ENCODE measurements at regions not wholly inside any gene's neighbourhood (a gene's known extent, or its start where the extent isn't known, plus 50 kb on each side); places are given as distances from the start of the nearest gene placed in this dataset.

DNA sequence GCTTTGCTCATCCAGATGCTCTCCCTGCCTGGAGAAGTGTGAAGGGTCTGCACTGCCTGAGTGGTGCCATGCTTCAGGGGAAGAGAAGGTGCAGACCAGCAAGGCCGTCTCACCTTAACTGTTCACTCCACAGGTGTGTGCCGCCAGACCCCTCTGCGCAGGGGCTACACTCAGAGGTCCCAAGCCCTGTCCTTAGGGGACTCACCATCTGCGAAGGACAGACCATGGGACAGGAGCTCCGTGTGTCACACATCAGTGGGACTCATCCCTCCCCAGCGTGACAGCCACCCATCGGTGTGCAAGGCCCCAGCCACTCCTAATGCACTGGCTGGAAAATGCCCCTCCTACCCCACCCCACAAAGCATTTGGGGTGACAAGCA lies 142.9 kb downstream of the OLFM1 start:
- no peak for DNase-seq (ENCODE audit: low read depth in 4 of 4, low spot score in 3 of 4)

DNA sequence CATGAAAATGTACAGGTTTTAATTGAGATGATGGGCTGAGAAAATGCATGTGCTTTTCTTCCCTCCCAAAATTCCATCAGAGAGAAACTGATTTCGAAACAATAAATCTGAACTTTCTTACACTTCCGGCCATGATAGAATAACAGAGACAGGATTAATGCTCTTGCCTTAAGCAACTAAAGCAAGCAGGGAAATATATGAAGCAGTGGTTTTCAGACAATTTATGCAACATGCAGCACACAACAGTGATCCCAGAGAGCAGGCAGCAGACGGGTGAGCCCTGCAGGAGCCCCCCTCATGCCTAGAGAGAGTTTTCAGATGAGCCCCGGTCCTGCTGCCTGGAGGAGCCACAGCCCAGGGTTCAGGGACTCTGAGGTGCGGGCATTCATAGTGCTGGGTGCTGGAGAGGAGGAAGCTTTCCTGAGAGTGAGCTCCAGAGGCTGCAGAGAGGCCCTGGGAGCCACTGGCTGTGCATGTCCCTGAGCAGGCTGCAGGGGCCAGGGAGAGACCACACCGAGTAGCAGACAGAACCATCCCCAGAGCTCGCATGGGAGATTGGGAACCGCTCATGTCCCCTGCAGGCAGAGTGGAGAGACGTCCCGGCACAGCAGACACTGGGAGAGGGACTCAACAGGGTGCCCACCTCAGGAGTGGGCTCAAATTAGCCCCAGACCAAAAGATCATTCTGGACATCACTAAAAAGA lies 143.5 kb downstream of the OLFM1 start:
- no peak for DNase-seq (ENCODE audit: low read depth in 4 of 4, low spot score in 3 of 4)

DNA sequence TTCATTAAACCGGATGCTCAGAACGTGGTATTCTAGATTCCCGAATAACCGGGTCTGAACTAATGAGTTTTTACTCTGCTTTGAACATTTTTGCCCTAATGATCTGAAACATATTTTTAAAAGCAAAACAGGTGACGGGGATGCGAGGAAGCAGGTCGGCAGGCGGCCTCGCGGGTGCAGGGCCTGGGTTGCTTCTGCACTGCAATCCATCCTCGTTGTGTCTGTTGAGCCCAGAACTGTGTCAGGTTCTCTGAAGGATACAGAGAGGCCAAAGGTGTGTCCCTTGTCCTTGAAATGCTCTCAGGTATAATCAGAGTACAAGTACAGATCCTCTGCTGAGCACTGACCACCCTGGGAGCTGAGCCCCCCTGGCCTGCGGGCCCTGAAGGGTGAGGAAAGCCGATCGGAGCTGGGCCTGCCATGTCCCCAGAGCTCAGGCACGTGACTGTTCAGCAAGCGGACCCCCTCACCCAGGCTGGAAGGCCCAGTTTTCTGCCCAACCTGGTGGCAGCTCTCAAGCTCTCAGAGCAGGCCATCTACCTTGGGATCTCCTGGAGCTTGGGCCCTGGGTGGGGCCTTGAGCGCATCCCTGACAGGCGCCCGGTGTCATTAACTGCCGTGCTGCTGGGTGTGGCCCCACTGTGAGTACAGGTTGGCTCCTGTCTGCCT lies 151.8 kb downstream of the OLFM1 start:
- DNase-seq (ENCODE audit: low read depth in 4 of 4, low spot score in 3 of 4): no peak

DNA sequence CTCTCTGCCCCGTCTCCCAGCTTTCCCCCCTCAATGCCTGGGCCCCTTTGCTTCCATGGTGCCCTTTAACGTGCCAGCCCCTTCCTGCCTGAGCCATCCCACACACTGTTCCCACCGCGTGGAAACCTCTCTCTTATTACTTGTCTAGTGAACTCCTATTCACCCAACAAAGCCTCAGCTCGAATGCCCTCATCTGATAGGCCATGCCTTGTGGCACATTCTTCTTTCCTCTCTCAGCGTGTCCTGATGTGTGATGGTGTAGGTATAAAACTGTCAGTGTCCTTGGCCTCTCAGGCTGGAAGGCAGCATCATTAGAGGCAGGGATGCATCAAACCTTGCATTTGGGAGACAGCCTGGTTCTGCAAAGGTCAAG lies 152.3 kb downstream of the OLFM1 start:
- DNase-seq (ENCODE audit: low read depth in 4 of 4, low spot score in 3 of 4): no peak

DNA sequence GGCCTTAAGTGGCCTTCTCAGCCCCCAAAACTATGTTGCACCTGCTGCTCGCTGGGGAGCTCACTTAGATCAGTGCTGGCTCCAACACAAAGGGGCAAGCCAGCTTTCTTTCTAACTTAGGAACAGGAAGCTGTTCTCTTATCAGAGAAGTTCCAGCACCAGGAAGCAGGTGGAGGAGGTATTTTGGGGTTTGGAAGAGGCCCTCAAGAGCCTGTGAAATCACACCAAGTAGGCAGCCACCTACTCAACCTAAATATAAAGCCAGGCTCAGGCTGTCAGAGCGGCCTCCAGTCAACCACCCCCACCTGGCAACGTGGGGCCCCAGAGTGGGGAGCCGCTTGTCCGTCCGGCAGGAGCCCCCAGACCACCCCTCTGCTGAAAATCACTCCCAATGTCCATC lies 152.8 kb downstream of the OLFM1 start:
- no peak for DNase-seq (ENCODE audit: low read depth in 4 of 4, low spot score in 3 of 4)

DNA sequence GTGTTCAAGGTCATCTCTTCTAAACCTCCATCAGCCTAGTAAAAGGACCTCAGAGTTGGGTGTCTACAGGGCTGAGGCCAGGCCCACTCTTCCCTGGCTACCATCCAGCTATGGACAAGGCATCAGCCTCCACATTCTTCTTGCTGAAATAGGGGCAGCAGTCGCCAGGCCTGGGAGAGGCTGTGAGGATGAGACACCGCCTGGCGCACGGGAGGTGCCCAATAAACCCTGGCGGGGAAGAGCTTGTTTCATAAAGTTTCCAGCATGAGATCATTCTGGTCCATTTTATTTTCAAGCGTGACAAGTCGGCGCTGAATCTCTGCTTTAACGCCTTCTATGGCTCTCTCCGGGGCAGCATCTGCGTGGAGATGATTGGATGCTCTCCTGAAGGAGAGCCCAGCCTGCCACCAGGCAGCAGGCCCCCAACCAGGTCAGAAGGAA lies 153.4 kb downstream of the OLFM1 start:
- no peak for DNase-seq (ENCODE audit: low read depth in 4 of 4, low spot score in 3 of 4)

DNA sequence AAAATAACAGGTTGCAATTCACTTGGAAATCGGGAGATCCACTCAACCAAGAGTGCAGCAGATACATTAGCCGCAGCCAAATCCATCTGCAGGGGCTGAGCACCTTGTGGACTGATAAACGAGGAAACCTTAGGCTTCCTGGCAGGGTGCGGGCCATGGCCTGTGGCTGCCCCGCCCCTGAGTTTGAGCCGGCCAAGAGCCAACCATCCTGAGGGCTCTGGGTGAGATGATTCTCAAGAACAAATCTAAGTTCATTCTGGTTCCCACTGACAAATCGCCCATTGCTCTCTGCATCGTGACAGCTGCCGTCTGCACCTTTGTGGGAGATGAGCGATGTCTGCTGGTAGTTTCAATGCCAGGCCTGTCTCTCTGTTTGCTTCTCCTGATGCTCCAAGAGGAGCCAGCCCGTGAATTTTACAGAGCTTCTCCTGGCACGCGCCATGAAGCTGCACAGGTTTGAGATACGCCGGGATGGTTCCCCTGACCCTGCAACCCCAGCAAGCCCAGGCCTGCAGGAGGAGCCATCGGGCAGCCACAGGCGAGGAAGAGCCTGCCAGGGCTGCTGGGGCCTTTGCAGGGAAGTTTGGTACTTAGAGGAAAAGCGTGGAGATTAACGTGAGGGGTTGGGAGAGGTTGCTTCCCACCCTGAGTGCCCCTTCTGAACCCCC lies 154.0 kb downstream of the OLFM1 start:
- no peak for DNase-seq (ENCODE audit: low read depth in 4 of 4, low spot score in 3 of 4)

DNA sequence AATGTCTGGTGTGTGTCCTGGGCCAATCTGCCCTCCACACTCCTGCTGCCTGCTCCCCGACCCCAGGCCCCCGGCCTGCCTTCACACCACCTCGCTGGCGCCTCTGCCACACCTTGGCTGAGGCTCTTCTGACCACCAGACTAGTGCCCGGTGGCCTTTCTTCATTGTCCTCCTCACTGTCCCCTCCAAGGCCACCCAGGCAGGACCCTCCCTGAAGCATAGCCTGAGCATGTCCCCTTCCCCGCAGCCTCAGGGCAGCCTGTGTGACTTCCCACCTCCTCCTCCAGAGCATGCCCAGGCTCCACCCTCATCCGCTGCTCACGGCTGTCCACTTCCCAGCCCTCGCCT lies 154.6 kb downstream of the OLFM1 start:
- DNase-seq (ENCODE audit: low read depth in 4 of 4, low spot score in 3 of 4): no peak

DNA sequence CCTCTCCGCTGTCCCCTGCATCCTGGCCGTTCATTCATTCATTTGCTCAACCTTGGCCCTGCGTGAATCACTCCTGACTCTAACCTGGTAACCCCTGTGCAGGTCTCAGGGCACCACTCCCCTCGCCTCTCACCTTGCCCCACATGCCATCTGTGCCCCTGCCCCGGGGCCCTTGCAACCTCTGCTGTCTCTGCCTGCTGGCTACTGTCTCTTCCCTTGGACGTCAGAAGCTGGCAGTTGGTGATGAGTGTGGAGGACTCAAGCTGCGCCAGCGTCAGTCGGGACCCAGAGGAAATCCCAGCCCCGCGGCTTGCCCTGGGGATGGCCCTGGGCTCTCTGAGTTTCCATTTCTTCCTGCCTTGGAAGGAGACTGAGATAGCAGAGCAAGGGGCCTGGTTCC lies 154.9 kb downstream of the OLFM1 start:
- DNase-seq (ENCODE audit: low read depth in 4 of 4, low spot score in 3 of 4): no peak

DNA sequence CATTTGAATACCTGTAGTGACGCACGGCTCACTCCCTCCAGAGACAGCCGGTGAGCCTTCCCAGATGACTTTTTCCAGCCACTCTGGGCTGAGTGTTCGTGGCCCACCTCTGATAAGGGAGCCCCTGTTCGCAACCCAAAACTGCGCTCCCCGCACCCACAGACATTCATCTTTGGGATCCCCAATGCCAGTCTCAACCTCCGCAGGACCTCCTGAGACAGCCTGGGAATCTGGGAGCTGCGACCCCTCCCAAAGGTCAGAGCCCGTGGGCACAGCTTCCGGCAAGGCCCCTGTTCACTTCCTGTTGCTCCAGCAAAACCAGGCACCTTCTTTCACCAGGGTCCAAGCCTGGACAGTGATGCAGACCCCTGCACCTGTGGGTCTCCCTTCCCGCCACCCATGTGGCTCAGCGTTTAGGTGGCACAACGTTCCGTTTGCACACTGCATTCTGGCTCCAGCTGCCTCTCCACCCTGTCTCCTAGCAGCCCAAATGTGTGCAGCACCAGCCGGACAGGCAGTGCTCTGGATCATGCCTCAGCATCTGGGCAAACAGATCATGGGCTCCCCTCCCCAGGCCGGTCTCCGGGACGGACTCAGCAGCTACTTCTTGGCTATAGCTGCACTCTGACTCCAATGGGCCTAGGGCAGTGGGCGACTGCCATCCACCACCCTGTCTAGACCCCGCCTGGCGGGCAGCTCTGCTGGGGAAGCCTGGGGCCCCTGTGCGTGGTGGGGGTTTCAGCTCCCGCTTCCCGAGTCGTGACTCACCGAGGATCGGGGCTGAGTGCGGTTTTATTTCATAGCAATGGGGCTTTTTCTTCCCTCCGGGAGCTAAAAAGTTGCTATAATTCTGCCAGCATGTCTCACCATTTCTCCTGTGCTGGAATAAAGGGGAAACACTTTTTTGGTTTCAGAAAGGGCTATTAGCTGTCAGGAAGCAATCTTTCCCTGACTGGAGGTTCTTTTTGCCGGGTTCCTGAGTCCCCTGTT lies 156.0 kb downstream of the OLFM1 start:
- no peak for DNase-seq (ENCODE audit: low read depth in 4 of 4, low spot score in 3 of 4)

DNA sequence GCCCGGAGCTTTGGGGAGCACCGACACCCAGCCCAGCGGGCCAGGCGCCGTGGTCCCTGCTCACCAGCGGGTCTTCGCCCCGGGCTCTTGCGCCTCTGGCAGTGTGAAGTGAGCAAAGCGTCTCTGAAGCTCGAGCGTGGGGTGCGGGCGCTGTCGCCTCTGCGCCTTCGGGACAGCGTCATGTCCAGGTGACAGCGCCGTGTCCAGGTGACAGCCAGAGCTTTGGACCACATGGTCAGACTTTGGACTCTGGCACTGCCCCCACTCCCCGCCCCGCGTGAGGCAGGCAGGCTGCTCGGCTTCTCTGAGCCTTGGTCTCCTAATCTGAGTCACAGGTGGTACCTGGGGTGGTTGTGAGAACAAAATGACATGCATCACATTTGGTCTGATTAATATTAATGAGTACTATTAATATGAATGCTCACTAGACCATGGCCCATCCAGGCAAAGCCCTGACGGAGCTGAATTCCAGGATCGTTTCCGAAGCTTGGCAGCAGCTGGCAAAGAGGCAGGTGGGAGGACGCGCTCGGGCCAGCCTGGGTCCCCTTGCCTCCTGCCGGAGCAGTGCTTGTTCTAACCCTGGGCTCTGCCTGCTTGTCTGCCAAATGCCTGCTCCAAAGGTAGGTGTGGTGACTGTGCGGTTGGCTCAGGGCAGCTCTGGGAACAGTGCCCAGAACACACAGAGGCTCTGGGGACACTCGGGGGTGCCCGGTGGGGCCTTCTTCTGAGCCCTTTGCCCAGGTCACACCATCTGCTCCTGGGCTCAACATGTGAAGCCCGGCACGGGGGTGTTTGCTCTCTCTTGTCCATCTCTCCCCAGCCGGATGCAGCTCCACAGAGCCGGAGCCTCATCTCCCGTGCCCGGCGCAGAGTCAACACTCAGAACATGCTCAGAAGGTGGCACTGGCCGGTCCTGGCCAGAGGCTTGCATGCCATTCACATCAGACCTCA lies 157.1 kb downstream of the OLFM1 start:
- no peak for DNase-seq (ENCODE audit: low read depth in 4 of 4, low spot score in 3 of 4)

DNA sequence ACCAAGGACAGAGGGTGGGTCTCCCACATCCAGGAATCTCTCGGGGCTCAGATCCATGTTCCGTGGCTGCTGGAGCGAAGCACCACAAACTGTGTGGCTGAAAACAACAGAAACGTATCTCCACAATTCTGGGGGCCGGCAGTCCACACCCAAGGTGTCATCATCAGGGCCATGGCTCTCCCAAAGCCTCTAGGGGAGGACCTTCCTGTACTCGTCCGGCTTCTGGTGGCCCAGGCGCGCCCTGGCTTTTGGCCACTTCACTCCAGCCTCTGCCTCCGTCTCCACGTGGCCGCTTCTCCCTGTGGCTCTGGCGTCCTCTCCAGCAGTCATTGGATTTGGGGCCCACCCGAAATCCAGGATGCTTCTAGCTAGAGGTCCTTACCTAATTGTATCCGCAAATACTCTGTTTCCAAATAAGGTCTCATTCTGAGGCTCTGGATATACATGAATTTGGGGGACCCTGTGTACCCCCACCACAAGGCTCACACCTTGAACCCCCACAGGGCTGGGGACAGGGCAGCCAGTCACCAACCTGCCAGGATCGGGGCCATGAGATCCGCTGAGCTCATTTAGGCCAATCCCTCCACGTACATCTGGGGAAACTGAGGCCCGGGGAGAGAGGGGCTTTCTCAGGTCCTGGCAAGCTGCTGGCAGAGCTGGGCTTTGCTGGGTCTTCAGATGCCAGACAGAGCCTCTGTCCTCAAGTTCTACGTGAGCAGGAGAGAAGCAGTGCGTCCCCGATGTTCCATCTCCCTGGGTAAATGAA lies 158.2 kb downstream of the OLFM1 start:
- DNase-seq (ENCODE audit: low read depth in 4 of 4, low spot score in 3 of 4): no peak

DNA sequence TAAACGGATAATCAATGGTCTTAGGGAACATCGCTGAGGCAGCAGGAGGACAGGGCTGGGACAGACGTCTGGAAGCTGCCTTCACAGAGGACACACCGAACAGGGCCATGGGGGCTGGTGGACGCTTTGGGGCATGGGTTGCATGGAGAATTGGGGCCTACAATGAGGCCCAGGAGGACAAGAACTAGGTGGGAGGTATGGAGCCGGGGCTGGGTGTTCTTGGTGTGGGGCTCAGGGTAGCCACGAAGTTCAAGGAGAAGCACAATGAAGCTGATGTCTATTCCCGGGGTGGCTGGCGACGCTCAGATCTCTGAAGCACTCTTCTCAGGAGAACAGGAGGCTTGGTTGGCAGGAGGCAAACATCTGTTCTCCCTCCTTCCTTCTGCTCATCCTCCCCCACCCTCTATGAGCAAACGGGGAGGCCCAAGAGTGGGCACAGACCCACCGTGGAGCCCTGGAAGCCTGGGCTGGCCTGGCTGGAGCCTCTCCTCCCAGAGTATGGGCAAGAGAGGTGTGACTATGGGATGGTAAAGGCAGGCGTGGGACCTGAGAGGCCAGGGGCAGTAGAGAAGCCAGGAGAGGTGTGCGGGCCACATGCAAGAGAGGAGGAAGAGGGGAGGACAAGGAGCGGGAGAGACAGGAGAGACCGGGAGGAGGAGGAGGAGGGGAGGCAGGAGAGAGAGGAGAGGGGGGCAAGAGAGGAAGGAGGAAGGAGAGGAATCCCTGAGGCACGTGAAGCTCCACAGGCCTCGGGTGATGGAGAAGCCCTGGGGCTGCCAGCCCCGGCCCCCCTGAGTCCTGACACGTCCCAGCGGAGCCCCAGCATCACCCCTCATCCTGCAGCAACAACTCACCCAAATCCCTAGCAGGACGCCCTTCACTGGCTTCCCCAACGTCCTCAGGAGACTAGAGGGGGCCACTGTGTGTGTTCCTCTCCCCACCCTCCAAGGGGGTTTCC lies 159.1 kb downstream of the OLFM1 start:
- DNase-seq (ENCODE audit: low read depth in 4 of 4, low spot score in 3 of 4): no peak

DNA sequence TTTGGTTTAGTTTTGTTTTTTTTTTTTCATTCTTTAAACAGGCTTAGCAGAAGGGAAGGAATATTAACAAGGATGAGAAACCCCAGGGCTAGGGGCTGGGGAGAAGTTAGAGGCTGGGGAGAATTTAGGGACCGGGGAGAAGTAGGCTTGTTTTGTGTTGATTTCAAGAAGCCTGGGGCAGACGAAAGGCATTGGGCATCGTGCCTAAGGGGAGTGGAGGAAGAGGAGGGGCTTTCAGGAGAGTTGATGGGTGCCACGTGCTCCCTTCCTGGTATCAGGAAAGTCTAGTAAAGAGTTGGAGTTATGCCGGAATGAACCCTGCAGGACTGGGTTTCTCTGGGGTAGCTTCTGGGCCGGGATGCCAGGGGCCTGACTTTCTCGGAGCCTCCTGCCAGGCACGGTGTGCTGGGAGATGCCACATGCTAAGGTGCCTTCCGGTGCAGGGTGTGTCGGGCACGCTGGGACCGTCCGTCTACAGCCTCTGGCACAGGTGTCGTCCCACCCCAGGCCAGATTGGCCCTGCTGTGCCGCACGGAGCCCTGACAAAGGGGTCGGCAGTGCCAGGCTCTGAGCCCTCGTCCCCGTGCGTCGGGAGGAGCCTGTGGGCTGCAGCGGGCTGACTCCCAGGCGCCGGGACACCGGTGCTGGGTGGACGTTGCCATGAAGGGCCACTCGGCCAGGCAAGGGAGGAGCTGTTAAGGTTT lies 159.9 kb downstream of the OLFM1 start:
- DNase-seq (ENCODE audit: low read depth in 4 of 4, low spot score in 3 of 4): no peak

DNA sequence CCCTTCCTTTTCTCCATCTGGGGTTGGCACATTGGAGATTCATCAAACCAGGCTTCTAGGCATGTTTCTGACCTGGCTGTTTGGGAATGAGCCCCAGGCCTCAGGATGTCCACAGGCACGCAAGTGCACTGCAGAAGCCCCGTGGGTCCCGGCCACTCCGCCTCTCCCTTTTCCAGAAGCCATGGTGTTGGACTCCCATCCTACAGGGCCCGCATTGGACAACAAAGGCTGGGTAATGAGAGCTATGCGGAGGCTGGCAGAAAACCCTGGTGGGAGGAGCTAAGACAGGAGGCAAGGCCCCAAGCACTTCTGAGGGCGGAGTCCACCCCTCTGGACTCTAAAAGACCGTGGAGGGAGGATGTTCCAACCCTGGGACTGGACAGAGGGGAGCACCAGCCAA lies 160.6 kb downstream of the OLFM1 start:
- DNase-seq (ENCODE audit: low read depth in 4 of 4, low spot score in 3 of 4): no peak

DNA sequence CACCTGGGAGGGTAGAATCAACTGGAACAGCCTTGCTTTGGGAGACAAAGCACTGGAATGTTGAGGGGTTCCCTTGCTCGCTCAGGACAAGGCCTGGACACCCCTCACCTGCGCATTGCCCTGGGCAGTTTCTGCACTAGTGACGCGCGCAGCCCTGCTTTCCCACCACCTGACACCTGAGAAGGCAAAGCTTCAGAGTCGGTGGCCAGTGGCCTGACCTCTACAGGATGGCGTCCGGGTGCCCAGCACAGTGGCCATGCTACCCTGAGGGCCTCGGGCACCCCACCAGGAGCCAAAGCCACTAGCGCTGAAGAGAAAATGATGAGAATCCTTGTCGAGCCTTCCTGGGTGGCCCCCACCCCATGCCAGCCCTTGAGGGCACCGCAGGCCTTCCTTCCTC lies 161.3 kb downstream of the OLFM1 start:
- DNase-seq (ENCODE audit: low read depth in 4 of 4, low spot score in 3 of 4): no peak

DNA sequence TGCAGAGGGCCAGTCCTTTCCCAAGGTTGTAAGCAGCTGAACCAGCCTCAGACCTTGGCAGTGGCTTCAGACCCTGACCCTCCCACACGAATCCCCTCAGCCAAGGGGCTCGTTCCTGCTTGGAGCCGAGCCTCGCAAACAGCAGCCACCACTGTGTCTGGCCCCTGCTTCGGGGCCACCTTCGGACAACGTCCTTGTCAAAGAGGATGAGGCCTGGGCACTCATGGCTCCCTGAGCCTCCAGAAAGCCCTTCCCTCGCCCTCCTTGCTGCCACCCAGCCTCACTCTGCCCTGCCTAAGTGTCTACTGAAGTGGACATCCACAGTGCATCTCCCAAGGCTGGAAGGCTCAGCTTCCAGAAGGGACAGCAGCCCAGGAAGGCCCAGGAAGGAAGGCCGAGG lies 161.7 kb downstream of the OLFM1 start:
- DNase-seq (ENCODE audit: low read depth in 4 of 4, low spot score in 3 of 4): no peak
